ENCODE measurements at regions not wholly inside any gene's neighbourhood (a gene's known extent, or its start where the extent isn't known, plus 50 kb on each side); places are given as distances from the start of the nearest gene placed in this dataset.
"Not testable (repeated sequence)": the region's sequence is repeated elsewhere in the genome, so short reads cannot be mapped to it uniquely, and the experiment has no call there.

GRCh38 chr7:142602183-142602582 is 147.1 kb upstream of the PRSS1 start:
- DNase-seq = no peak

- DNase-seq = no peak
These were observed 151.0 kb upstream of the PRSS1 start for GRCh38 chr7:142598297-142598696.

DNA sequence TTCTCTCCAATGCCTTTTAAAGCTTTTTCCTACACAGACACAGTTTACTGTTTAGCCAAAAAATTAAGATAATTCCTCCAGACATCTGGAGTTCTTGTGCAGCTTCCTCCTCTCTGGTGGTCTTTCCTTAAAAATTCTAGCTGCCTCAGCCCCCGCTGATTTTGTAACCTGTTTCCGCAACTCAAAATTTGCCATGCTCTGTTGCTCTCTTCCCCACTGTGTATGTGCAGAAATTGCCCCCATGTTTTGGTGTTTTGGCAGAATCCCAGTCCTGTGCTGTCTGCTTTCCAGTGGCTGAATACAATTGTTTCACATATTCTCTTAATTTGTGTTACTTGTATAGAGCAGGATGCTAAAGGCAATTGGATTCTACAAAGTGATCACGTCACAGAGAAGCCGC is 151.7 kb upstream of the PRSS1 start:
- no peak for DNase-seq

- DNase-seq = no peak
These were observed 153.3 kb upstream of the PRSS1 start for GRCh38 chr7:142595816-142596516.

GRCh38 chr7:142594078-142594477 is 155.2 kb upstream of the PRSS1 start:
- no peak for DNase-seq

DNA sequence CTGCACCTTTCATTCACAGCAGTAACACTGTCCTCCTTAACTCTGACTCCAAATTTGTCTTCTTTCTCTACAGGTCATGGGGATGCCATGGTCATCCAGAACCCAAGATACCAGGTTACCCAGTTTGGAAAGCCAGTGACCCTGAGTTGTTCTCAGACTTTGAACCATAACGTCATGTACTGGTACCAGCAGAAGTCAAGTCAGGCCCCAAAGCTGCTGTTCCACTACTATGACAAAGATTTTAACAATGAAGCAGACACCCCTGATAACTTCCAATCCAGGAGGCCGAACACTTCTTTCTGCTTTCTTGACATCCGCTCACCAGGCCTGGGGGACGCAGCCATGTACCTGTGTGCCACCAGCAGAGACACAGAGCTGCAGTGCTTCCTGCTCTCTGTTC is 156.2 kb upstream of the PRSS1 start:
- DNase-seq = no peak

DNA sequence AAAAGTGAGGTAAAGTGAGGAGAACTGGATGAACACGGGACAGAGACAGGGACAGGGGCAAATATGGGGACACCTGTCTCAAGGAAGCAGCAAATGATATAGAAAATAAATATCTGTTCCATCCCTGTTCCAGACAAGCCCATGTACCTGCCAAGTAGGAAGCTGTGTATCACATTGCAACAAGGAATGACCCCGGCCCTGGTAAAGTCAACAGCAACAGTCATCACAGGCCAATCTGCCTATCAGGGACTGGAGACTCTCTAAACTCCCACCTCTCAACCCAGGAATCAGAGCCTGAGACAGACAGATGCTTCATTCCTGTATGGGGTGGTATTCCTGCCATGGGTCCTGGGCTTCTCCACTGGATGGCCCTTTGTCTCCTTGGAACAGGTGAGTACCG is 156.6 kb upstream of the PRSS1 start:
- DNase-seq = no peak

DNA sequence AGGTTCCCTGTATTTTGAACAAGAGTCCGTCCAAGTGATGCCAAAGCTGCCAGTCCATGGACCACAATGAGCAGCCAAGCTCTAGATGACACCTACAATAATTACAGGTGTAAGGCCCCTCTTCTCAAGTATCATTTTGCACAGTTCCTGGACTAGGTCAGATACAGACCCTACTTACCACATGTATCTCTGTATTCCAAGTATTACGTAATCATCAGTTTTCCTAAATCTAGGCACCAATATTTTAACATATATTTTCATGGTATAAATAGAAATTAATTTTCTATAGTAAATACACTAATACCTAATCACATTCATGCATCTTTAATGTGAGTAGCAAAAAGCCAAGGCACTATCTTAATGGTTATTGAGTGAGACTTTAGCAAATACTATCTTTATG is 157.0 kb upstream of the PRSS1 start:
- no peak for DNase-seq

GRCh38 chr7:142590830-142591457 is 158.3 kb upstream of the PRSS1 start:
- no peak for DNase-seq

DNA sequence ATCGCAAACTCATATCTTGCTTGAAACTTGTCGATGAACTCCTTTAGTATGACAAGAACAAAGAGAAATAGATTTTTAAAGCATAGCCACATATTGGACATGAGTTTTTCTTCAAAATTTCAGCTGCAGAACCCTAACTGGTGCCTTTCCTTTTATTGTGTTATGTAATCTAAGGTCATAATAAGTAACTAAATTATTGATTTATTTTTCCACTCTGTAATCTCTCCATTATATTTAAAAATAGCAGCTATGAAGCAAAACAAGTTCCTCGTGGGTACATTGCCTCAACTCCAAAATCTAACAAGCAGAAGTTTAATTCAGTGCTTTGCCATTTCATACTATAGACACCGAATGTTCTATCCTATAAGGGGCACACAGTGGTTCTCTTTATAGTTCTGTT is 159.2 kb upstream of the PRSS1 start:
- DNase-seq = no peak

GRCh38 chr7:142587578-142588191 is 161.6 kb upstream of the PRSS1 start:
- DNase-seq = no peak

DNA sequence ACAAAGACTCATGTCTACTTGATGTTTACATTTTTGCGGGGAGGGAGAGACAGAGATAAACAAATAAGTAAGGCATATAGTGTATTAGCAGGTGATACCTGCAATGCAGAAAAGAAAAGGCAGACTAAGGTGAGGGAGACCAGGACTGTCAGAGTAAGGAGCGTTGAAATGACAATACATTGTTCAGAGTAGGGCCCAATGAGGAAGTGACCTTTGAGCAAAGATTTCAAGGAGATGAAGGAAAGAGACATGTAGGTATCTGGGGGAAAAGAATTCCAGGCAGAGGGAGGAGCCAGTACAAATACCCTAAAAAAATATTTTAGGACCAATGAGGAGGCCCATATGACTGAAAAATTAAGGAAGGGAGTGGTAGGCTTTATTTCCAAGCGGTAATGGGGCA is 162.7 kb upstream of the PRSS1 start:
- DNase-seq = no peak

GRCh38 chr7:142585425-142585824 is 163.8 kb upstream of the PRSS1 start:
- no peak for DNase-seq

DNA sequence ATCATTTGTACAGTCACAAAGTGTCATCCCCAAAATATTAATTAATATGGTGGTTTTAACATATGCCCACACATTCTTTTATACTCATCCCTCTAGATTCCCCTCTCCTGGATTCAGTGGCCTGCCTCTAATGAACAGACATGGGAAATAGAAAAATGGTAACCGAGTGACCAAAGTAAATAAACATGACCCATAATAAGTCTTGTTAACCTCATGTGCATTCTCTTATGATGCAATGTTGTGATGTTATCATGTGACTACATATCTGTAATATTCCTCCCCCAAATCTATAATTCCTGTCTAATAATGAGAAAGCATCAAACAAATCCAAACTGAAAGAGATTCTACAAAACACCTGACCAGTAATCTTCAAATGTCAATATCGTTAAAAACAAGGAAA is 164.5 kb upstream of the PRSS1 start:
- DNase-seq = no peak

GRCh38 chr7:142583446-142583845 is 165.8 kb upstream of the PRSS1 start:
- DNase-seq = no peak

DNA sequence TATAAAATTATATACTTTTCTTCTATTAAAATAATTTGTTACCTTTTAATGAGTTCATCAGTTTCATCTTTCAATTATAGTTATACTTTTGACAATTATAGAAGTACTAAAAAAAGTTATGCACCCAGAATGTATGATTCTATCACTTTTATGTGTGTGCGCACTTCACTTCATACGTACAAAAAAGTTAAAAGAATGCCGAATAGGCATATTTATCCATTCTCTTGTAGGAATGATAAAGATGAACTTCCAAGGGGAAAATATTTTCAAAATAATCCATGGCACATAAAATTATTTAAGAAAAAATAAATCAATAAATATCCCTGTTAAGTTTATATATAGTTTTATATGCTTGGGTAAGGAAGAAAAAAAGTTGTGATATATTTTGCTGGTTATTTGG is 166.9 kb upstream of the PRSS1 start:
- no peak for DNase-seq

DNA sequence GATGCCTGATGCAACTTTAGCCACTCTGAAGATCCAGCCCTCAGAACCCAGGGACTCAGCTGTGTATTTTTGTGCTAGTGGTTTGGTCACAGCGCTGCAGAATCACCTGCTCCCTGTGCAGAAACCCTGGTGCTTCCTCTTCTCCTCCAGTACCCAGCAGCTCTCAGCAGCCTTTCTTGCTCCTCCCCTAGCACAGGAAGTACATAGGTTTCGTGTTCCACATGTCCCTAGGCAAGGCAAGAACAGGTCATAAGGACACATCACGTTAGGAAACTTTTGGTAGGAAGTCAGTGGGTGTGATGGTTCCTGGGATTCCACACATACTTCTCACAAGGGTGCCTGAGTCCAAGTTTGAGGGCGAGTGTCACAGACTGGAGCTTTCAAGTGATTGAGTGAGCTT is 167.9 kb upstream of the PRSS1 start:
- no peak for DNase-seq

- DNase-seq = no peak
These were observed 169.3 kb upstream of the PRSS1 start for GRCh38 chr7:142579946-142580345.

DNA sequence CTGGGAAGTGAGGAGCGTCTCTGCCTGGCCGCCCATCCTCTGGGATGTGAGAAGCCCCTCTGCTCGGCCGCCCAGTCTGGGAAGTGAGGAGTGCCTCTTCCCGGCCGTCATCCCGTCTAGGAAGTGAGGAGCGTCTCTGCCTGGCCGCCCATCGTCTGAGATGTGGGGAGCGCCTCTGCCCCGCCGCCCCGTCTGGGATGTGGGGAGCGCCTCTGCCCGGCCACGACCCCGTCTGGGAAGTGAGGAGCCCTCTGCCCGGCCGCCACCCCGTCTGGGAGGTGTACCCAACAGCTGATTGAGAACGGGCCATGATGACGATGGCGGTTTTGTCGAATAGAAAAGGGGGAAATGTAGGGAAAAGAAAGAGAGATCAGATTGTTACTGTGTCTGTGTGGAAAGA is 173.9 kb upstream of the PRSS1 start:
- not testable (repeated sequence) for DNase-seq

- DNase-seq = no peak
These were observed 177.7 kb upstream of the PRSS1 start for GRCh38 chr7:142571581-142571980.

DNA sequence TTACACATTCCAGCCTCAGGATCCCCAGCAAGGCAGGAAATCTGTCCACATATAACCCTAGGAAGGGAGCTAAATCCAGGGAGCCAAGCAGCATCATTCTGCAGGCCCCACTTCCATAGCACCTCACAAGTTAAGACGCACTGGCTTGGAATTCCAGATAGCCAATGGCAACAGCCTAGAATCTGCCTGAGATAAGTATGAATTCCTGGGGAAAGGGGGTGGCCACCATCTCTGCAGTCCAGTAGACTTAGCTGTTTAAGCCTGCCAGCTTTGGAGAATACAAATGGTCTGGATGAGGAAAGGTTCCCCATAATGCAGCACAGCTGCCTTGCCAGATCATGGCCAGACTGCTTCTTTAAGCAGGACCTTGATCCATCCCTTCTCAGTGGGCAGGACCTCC is 179.4 kb upstream of the PRSS1 start:
- no peak for DNase-seq

- DNase-seq = no peak
These were observed 180.7 kb upstream of the PRSS1 start for GRCh38 chr7:142568435-142569097.

DNA sequence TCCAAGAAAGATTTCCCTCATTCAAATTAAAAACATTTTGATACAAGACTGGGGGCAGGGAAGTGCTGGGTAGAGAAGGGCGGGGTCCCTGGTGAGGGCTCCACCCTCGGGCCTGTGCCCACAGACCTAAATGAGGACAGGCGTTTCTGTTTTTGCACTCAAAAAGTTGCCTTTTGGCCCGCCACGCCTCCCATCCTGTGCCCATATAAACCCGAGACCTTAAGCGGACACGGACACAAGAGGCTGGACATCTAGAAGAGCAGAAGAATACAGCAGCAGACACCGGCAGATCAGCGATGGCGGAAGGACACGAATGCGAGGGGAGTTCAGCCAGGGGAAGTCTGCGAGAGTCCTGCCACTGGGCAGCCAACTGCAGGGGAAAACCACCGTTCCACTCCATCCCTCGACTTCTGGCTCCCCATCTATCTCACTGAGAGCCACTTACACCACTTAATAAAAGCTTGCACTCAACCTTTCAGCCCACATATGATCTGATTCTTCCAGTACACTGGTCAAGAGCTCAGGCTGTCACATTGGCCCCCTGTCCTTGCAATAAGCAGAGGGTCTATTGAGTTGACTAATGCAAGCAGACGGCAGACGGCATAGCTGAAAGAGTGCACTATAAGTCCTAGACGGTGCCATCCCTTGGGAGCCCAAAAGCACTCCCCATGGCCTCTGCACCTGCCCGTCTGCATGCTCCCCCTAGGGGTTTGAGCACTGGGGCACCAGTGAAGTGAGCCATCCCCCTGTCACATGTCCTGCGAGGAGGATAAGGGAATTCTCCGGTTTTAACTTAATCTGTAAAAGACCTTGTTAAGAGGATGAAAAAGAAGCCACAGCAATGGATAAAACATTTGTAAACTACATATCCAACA is 181.8 kb upstream of the PRSS1 start:
- DNase-seq = no peak

Measured in activated CD4-positive, CD25-positive, alpha-beta regulatory T cell treated with anti-CD3 and anti-CD28 coated beads, Interleukin-2, amount 50 U/mL, for 72 hours (primary cell).